ENCODE measurements at regions not wholly inside any gene's neighbourhood (a gene's known extent, or its start where the extent isn't known, plus 50 kb on each side); places are given as distances from the start of the nearest gene placed in this dataset.
"Not testable (repeated sequence)": the region's sequence is repeated elsewhere in the genome, so short reads cannot be mapped to it uniquely, and the experiment has no call there.

DNA sequence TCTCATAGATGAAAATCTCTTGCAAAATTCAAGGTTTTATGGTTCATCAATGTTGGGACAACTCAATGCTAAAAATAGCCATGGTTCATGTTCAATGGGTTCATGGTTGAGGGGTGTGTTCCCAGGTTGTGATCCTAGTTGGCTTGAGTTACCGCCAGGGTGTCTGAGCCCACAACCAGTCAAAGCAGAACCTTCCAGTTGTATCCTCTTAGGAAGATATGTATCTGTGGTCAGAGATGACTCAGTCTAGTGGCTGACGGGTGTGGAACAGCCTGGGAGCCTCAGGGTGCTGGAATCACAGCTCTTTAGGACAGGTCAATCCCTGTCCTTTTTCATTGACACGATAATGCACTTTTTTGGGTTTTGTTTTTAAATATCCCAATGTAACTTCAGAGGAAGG lies 192.3 kb upstream of the NR3C2 start:
- no peak overlapping the region for H3K27ac Mint-ChIP-seq
- H3K36me3 Mint-ChIP-seq (ENCODE audit: low read depth): no peaks in the 10 kb centered on the region
- TF ChIP-seq, protein P1, sequence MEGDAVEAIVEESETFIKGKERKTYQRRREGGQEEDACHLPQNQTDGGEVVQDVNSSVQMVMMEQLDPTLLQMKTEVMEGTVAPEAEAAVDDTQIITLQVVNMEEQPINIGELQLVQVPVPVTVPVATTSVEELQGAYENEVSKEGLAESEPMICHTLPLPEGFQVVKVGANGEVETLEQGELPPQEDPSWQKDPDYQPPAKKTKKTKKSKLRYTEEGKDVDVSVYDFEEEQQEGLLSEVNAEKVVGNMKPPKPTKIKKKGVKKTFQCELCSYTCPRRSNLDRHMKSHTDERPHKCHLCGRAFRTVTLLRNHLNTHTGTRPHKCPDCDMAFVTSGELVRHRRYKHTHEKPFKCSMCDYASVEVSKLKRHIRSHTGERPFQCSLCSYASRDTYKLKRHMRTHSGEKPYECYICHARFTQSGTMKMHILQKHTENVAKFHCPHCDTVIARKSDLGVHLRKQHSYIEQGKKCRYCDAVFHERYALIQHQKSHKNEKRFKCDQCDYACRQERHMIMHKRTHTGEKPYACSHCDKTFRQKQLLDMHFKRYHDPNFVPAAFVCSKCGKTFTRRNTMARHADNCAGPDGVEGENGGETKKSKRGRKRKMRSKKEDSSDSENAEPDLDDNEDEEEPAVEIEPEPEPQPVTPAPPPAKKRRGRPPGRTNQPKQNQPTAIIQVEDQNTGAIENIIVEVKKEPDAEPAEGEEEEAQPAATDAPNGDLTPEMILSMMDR (IDR thresholded peaks at IDR 0.05): no peak
- H3K4me1 Mint-ChIP-seq: no peaks in the 10 kb centered on the region
- no peak overlapping the region for H3K4me3 Mint-ChIP-seq
- no peaks in the 10 kb centered on the region for H3K27me3 Mint-ChIP-seq (ENCODE audit: low read depth, poor library complexity)
- H3K9me3 Mint-ChIP-seq: peaks cover 30% of the 10 kb centered on the region
- DNase-seq: no peak

DNA sequence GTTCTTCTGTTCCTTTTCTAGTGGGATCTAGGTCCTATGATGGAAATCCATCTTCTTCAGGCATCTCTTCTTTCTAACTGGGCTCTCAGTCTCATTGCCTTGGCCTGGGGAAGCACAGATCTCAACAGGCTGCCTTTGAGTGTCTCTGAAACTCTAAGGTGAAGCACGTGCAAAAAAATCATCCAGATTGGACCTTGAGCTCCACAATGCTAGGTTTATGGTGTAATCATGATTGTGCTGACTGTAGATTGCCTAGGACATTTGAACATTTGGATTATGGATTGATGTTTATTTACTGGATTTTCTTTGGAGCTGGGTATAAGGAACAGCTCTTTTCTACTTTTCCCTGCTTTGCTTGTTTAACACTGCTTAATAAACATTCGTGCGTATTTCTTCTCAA lies 191.5 kb upstream of the NR3C2 start:
- no peaks in the 10 kb centered on the region for H3K4me1 Mint-ChIP-seq
- H3K27me3 Mint-ChIP-seq (ENCODE audit: low read depth, poor library complexity): no peaks in the 10 kb centered on the region
- no peaks in the 10 kb centered on the region for H3K36me3 Mint-ChIP-seq (ENCODE audit: low read depth)
- DNase-seq: no peak
- H3K4me3 Mint-ChIP-seq: no peak overlapping the region
- H3K9me3 Mint-ChIP-seq: peaks cover 25% of the 10 kb centered on the region
- H3K27ac Mint-ChIP-seq: no peak overlapping the region
- TF ChIP-seq, protein P1 (IDR thresholded peaks at IDR 0.05): no peak

DNA sequence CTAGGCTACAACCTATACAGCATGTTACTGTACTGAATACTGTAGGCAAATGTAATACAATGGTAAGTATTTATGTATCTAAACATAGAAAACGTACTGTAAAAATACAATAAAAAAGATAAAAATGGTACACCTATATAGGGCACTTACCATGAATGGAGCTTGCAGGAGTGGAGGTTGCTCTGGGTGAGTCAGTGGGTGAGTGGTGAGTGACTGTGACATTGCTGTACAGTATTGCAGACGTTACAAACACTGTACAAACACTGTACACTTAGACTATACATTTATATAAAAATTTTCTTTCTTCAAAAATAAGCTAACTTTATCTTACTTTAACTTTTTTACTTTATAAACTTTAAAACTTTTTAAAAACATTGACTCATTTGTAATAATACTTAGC lies 190.3 kb upstream of the NR3C2 start:
- H3K27ac Mint-ChIP-seq: no peak overlapping the region
- no peak overlapping the region for H3K4me3 Mint-ChIP-seq
- peaks cover 14% of the 10 kb centered on the region for H3K9me3 Mint-ChIP-seq
- TF ChIP-seq, protein P1 (IDR thresholded peaks at IDR 0.05): no peak
- H3K27me3 Mint-ChIP-seq (ENCODE audit: low read depth, poor library complexity): no peaks in the 10 kb centered on the region
- DNase-seq: no peak
- no peaks in the 10 kb centered on the region for H3K36me3 Mint-ChIP-seq (ENCODE audit: low read depth)
- no peaks in the 10 kb centered on the region for H3K4me1 Mint-ChIP-seq

DNA sequence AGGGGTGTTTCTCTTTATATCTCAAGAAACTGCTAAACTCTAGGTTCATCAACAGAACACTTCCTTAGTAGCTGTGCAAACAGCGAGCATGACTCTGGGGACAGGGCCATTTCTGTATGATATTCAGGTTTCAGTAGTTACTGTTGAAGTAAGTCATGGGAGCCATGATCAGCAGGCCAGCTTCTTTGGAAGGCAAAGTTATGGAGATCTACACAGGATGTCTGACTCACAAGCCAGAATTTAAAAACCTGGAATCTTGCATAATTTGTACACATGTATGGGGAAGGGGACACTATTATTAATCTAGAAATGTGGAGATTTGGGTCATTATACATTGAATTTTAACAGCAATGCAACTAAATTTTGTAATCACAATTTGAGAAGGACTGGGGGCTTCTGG lies 187.8 kb upstream of the NR3C2 start:
- DNase-seq: no peak
- Mint-ChIP-seq H3K36me3 (ENCODE audit: low read depth) (no peaks in the 10 kb centered on the region), H3K4me3 (no peak overlapping the region), H3K27me3 (ENCODE audit: low read depth, poor library complexity) (no peaks in the 10 kb centered on the region), H3K4me1 (no peaks in the 10 kb centered on the region), H3K9me3 (peaks cover 4% of the 10 kb centered on the region), H3K27ac (no peak overlapping the region)
- TF ChIP-seq, protein P1 (IDR thresholded peaks at IDR 0.05): no peak

DNA sequence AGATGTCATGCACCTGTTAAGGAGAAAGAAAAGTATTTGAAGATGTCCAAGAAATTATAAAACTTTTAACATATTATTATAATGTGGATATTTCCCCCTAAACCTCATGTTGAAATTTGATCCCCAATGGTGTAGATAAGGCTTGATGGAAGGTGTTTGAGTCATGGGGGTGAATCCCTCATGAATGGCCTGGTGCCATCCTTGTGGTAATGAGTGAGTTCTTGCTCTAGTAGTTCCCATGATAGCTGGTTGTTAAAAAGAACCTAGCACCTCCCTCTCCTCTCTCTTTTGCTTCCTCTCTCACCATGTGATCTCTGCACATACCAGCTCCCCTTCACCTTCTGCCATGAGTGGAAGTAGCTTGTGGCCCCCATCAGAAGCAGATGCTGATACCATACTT lies 176.6 kb upstream of the NR3C2 start:
- no peaks in the 10 kb centered on the region for H3K36me3 Mint-ChIP-seq (ENCODE audit: low read depth)
- TF ChIP-seq, protein P1 (IDR thresholded peaks at IDR 0.05): no peak
- peaks cover 3% of the 10 kb centered on the region for H3K27me3 Mint-ChIP-seq (ENCODE audit: low read depth, poor library complexity)
- H3K27ac Mint-ChIP-seq: no peak overlapping the region
- no peak for DNase-seq
- no peaks in the 10 kb centered on the region for H3K4me1 Mint-ChIP-seq
- peaks cover 22% of the 10 kb centered on the region for H3K9me3 Mint-ChIP-seq
- H3K4me3 Mint-ChIP-seq: no peak overlapping the region

DNA sequence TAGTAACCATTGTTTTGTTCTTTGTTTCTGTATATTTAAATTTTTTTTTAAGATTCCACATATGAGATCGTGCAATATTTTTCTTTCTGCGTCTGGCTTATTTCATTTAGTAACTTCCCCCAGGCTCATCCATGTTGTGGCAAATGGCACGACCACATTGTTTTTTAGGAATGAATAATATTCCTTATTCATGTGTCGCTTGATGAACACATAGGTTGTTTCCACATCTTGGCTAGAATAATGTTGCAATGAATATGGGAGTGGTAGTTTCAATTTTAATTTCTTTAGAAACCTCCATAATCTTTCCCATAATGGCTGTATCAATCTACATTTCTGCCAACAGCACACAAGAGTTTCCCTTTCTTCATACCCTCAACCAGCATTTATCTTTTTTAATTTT lies 166.8 kb upstream of the NR3C2 start:
- DNase-seq: no peak
- no peak overlapping the region for H3K27ac Mint-ChIP-seq
- TF ChIP-seq, protein P1 (IDR thresholded peaks at IDR 0.05): no peak
- H3K9me3 Mint-ChIP-seq: peaks cover 5% of the 10 kb centered on the region
- H3K27me3 Mint-ChIP-seq (ENCODE audit: low read depth, poor library complexity): no peaks in the 10 kb centered on the region
- peaks cover 4% of the 10 kb centered on the region for H3K36me3 Mint-ChIP-seq (ENCODE audit: low read depth)
- no peak overlapping the region for H3K4me3 Mint-ChIP-seq
- H3K4me1 Mint-ChIP-seq: no peaks in the 10 kb centered on the region

DNA sequence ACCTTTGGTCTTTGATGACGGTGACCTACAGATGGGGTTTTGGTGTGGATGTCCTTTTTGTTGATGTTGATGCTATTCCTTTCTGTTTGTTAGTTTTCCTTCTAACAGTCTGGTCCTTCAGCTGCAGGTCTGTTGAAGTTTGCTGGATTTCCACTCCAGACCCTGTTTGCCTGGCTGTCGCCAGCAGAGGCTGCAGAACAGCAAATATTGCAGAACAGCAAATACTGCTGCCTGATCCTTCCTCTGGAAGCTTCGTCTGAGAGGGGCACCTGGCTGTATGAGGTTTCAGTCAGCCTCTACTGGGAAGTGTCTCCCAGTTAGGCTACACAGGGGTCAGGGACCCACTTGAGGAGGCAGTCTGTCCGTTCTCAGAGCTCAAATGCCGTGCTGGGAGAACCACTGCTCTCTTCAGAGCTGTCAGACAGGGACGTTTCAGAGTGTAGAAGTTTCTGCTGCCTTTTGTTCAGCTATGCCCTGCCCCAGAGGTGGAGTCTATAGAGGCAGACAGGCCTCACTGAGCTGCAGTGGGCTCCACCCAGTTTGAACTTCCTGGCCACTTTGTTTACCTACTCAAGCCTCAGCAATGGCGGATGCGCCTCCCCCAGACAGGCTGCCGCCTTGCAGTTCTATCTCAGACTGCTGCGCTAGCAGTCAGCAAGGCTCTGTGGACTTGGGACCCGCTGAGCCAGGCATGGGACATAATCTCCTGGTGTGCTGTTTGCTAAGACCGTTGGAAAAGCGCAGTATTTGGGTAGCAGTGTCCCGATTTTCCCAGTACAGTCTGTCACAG lies 156.4 kb upstream of the NR3C2 start:
- not testable (repeated sequence) for H3K4me3 Mint-ChIP-seq; H3K36me3 Mint-ChIP-seq (ENCODE audit: low read depth); H3K27me3 Mint-ChIP-seq (ENCODE audit: low read depth, poor library complexity); H3K27ac Mint-ChIP-seq; H3K4me1 Mint-ChIP-seq; DNase-seq
- peaks cover 60% of the 10 kb centered on the region for H3K9me3 Mint-ChIP-seq

Data from nephron progenitor cell (in vitro differentiated cells).